GM04504 (cell line): ENCODE measurements at regions not wholly inside any gene's neighbourhood (a gene's known extent, or its start where the extent isn't known, plus 50 kb on each side); places are given as distances from the start of the nearest gene placed in this dataset.

Source experiments
- DNase-seq: peaks from one replicate; pipeline ENCODE4 v3.0.0-alpha.2; 2012; ENCODE audit warnings: low read depth

DNA sequence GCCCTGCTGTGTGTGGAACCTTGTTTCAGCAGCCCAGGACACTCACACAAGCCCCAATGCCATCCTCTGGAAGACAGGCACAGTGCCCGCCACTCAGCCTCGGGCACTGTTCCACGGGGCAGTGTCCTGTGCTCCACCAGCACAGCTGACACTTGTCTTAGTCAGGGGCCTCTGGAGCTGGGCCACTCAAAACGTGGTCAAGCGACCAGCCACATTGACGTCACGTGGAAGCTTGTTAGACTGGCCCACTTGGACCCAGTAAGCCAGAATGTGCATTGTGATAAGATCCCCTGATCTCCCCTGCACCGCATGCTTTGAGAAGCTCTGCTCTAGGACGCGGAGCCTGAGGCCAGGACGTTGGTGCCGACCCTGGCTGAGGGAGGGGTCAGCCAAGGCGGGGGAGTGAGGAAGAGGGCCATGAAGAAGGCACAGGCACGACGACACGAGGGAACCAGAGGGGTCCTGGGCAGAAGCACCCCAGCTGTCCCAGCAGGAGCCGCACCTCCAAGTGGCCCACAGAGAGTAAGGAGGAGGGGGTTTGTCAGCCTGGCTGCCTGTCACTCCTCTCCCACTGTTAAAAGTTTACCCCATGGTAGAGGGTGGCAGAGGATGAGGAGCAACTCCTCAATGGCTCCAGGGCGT, 64.6 kb downstream of the LINC01488 start:
- no peak for DNase-seq

DNA sequence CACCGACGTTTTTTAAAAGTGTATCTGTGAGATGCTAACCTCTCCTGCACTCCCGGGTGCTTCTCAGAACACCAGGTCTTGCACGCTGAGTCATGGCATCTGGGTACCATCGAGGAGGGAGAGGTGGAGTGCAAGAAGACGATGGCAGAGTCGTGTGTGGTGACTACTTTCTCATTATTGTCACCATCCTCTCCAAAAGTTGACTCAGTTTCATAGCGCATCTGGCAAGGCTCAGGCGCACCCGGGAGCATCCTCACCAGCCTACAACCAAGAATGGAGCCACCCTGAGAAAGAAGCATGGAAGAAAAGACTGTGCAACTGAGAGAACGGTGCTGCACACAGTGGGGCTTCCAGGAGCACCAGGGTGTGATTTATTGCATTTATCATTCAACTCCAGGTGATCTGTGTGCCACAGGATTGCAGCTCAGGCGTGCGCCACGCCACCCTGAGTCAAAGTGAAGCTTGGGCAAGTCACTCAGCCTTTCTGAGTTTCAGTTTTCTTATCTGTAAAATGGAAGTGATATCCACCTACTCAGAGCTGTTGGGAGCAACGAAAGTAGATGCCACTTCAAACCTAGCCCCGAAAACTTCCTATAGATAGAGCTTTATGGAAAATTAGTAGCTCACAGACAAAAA, 65.4 kb downstream of the LINC01488 start:
- DNase-seq, result no peak

DNA sequence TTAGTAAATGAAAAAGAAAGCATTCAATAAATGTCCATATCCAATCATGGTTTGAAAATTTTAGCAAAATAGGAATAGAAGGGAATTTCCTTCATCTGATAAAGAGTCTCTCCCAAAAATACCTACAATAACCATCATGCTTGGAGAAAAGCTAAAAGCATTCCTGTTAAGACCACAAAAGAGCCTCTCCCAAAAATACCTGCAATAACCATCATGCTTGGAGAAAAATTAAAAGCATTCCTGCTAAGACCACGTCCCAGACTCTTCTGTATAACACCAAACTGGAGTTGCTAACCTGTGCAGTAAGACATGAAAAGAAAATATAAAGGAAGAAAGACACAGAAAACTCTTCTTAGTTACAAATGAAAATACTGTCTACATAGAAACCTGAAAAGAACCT, 69.4 kb downstream of the LINC01488 start:
- no peak for DNase-seq

DNA sequence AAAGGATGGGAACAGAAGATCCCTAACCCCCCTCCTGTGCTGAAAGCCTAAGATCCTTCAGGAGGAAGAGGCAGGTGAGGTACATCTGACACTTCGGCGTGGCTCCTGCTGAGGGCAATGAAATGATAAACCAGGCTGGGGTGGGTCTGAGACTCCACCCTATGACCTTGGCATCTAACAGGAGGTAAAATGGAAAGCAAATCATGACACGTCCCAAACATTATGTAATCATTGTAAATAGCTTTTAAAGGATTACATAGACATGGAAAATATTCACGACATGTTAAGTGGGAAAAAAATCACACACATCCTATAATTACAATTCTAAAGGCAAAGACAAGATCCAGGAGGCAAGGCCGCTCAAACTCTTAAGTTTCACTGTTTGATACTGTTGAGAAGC, 70.5 kb downstream of the LINC01488 start:
- DNase-seq, result no peak

DNA sequence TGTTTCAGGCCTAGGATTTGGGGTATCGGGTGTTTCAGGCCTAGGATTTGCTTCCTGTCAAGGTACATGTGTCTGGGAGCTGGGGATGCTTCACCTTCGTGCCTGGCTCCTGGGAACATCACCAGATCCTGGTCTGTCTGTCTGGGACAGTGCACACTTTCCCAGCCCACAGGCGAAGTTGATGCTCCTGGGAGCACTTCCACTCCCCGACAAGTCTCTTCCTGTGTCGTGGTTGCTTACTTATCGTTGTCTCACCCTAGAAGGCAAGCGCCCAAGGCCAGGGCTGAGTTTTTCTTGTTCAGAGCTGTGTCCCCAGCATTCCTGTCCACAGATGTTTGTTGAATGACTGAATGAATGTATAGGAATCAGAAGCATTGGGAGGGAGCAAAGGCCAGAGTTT, 71.5 kb downstream of the LINC01488 start:
- no peak for DNase-seq

DNA sequence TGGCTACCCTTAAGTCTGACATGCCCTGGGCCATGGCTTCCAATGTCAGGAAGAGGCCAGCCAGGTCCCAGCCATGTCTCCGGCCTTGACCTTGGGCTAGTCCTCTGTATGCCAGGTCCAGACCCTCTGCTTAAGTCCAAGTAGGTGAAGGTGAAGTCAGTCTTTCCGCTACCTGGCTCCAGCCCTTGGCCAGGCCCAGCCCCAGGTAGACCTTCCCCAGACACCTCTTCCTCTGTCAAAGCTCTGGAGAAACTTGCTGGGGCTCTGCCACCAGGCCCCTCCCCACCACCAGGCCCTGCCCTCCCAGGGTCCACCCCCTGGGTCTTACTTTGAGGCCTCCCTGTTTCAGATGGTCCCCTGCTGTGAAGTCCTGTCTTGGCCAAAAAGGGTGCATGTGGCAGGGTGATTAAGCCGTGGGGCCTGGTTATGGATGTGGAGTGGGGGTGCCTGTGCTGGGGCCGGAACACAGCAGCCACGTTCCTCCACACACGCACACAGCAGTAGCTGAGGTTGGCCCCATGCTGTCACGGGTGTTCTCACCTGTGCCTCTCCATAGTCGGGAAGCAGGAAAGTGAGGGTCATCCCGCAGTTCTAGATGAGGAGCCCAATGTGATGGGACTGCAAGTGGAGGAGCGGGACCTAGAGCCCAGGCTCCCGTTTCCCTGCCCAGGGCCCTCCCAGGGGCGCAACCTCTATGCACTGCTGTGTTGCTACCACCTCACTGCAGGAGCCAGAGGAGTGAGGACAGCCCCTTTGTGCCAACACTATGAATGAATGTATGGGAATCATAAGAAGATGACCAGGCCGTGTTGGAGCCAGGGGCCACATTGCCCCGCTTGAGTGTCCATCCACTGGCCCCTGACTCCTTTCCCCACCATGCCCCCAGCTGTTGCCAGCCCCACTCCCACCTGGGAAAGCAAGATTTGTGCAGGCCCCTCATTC, 72.2 kb downstream of the LINC01488 start:
- DNase-seq, result no peak

DNA sequence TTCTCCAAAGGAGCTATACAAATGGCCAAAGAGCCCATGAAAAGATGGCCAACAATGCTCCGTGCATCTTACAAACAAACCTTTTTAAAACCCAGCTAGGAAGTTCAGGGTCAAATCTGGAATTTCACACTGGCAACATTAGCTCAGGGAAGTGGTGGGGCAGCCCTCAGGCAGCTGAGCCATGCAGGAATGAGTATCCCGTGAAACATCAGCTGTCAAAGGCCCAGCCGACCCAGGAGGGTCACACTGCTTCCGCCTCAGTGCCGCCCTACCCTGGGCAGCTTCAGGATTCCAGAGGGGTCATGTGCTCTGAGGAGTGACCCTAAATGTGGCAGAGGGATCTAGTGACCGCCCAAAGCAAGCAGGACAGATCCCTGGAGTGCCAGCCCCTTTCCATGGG, 73.4 kb downstream of the LINC01488 start:
- DNase-seq, result no peak

DNA sequence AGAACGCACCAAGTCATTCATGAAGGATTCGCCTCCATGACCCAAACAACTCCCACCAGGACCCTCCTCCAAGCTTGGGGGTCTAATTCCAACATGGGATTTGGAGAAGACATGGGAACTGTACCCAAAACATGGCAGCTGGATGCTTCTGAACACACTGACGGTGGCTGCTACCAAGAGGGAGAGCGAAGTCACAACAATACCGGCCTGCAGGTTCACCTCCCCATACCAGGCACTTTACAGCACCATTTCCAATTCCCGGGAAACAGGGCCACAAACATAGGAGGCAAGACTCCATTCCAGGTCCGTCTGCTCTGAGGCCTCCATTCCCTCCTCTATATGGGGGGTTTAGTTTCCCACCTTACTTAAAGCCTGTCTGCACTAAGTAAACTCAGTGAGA, 75.8 kb downstream of the LINC01488 start:
- DNase-seq, result no peak

DNA sequence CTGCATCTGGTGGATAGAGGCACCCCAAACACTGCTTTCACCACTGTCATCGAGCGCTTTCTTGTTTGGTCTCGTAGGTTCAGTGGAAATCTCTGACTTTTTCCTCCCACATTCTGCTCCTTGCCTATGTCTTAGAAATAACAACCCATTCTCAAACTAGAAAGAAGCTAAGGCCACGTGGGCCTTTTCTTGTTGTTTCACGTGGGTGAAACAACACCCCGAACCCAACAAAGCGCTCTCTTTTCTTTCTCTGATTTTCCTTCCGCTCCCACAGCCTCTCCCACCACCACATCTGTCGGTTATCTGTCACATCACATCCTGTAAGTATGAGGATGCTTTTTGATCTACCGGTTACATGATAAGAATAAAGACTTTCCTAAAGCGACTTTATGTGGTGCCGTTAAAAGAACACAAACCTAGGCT, 77.1 kb downstream of the LINC01488 start:
- DNase-seq, result no peak

DNA sequence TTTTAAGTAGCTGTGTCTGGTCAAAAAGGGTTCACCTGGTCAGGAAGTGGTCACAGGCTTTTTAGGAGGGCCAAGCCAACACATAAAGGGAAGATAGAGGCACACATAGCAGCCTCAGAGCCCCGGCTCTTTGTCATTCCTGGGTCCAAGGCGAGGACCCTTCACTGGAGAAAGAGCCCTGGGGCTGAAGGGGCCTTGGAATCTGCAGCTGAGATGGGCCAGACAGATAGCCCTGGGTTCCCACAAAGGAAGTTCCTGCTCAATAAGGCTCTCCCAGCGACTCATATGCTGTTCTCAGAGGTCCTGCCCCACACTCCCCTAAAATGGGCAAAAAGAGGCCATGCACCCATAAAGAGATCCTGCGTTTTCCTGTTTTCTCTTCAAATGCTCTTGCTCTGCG, 77.7 kb downstream of the LINC01488 start:
- no peak for DNase-seq

DNA sequence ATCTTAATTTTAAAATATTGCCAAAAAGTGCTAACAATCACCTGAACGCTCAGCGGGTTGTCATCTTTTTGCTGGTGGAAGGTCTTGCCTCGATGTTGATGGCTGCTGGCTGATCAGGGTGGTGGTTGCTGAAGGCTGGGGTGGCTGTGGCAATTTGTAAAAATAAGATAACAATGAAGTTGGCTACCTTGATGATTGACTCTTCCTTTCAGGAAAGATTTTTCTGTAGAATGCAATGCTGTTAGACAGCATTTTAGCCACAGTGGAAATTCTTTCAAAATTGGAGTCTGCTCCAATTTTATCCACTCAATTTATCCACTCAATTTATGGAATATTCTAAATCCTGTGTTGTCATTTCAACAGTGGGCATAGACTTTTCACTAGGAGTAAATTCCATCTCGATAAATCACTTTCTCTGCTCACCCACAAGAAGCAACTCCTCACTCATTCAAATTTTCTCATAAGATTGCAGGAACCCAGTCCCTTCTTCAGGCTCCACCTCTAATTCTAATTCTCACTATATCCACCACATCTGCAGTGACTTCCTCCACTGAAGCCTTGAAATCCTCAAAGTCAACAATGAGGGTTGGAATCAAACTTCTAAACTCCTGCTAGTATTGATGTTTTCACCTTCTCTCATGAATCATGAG, 78.8 kb downstream of the LINC01488 start:
- no peak for DNase-seq

DNA sequence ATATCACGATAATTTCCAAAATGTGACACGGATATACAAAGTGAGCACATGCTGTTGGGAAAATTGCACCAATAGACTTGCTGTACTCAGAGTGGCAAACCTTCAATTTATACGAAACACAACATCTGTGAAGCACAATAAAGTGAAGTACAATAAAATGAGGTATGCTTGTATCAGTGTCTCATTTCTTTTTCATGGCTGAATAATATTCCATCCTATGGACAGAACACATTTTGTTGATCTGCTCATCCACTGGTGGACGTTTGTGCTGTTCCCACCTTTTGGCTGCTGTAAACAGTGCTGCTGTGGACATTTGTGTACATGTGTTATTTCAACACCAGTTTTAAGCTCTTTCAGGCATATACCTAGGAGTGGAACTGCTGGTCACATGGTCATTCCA, 78.7 kb upstream of the CCND1 start:
- no peak for DNase-seq

DNA sequence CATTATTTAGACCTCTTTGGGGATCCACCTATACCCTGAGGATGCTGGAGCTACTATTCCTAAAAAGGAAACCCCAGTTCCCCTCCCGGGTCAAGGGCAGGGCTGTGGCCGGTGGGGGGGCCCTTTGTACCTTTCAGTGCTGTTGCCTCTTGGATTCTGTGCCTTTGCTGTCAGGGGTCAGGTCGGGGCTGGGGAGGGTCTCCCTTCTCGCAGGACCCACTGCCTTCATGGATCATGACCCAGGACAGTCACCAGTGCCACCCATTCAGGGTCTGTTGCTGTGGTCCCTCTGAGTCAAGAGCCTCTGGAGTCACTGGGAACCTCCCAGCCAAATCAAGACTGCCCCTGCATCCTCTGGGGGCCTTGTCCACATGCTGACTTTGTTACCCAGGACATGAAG, 78.1 kb upstream of the CCND1 start:
- DNase-seq, result no peak

DNA sequence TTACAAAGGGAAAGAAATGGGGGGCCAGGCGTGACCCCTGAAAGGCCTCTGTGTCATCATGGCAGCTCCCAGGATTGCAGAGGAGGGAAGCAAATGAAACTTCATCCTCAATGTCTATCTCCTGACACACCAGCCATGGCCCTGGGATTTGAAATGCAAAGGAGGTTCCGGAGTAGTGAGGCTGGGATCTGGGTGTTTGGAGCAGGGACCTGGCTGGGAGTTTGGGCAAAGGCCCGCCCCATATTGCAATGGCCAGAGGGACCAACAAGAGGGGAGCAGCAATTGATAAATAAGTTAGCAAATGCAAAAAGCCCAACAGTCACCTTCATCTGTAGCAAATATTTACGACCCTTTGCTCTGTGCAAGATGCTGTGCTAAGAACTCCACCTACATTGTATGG, 77.7 kb upstream of the CCND1 start:
- DNase-seq, result no peak

DNA sequence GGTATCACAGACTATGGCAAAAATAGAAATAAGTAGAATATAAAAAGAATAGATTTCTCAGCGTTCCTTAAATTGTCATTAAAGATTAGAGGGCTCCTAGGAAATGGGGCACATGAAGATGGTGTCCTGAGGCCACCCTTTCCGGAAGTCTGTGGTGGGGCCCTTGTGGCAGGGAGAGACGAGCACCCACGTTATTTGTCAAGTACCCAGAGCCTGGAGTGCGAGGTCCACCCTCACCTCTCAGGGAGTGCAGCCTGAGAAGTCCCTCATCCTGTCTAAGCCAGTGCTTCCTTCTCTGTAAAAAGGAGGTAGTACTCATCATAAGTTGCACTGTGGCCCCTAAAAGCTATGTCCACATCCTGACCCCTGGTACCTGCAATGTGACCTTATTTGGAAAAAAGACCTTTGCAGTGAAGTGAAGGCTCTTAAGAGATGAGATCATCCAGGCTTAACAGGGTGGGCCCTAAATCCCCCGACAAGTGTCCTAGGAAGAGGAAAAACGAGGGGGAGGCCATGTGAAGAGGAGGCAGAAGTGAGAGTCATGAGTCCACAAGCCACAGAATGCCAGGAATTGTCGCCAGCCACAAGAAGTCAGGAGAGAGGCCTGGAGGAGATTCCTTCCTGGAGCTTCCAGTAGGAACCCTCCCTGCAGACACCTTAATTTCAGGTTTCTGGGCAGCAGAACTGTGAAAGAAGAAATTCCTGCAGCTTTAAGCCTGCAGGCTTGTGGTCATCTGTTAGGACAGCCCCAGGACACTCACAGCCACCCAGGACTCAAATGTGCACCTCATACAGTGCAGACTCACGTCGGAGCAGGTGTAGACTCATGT, 76.8 kb upstream of the CCND1 start:
- DNase-seq, result no peak

DNA sequence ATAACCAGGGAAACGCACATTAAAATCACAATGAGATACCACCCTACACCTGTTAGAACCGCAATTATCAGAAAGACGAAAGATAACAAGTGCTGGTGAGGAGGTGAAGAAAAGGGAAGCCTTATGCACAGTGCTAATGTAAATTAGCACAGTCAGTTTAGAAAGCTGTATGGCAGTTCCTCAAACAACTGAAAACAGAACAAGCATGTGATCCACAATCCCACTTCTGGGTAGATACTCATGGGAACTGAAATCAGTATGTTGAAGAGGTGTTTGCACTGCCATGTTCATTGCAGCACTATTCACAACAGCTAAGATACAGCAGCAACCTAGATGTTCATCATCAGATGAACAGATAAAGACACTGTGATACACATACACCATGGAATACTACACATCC, 75.0 kb upstream of the CCND1 start:
- no peak for DNase-seq

DNA sequence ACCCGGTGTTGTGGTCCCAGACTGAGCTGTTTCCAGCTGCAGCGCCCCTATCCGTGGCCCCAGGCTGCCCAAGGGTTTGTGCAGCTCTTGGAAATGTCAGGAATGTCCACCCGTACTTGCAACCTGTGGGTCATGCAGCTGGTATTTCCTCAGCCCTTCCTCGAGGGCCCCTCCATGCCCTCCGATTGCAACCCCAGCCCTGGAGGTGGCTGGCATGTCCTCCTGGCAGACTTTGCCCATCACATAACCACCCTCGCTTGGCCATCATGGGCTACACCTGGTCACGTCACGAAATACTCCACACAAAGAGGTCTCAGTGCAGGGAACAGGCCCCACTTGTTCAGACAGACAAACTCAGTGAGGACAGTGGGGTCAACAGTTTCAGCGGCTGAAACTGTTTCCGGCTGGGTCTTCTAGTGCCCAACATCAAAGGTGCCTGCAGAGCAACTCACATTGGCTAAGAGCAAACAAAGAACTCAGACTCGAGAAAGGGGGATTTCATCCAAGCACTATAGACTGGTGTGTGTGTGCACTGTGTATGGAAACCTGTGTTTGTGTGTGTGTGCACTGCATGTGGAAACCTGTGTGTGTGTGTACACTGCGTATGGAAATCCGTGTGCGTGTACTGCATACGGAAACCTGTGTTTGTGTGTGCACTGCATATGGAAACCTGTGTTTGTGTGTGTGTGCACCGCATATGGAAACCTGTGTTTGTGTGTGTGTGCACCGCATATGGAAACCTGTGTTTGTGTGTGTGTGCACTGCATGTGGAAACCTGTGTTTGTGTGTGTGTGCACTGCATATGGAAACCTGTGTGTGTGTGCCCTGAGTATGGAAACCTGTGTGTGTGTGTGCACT, 72.8 kb upstream of the CCND1 start:
- DNase-seq, result no peak

DNA sequence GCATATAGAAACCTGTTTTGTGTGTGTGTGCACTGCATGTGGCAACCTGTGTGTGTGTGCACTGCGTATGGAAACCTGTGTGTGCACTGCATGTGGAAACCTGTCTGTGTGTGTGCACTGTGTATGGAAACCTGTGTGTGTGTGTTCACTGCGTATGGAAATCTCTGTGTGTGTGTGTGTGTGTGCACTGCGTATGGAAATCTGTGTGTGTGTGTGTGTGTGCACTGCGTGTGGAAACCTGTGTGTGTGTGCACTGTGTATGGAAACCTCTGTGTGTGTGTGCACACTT, 72.2 kb upstream of the CCND1 start:
- no peak for DNase-seq

DNA sequence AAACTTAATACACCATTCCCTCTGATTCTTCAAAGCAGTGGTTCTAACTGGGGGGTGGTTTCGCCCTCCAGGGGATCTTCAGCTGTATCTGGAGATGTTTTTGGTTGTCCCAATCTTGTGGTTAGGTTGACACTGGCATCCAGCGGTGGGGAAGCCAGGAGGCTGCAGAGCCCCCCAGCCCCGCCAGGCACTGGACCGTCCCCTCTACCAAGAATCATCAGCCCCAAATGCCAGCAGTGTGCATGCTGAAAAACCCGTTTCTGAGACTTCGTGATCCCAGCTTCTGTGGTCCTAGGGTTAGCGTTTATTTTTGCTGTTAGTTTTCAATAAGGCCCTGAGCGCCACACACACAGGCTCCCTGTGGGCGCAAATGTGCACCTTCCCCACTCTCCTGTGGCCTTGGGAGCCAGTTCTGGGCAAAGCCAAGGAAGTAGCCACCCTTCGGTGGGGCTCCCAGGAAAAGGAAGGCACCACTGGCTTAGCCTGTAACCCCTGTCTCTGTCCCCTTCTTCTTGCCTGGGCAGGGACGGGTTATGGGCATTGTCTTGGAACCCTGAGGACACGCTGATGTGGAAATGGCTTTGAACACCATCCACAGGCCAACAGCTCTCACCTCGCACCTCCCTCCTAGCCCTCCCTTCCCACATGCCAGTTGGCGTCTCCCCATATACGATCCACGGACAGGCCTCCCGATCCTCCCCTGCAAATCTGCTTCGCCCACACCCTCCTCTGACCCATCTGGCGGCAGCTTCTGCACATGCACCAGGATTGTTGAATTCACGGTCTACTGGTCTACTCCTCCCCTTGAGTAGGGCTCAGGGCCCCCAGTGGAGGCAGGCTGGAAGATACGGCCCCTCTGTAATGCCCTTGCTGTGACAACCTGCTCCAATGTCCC, 71.4 kb upstream of the CCND1 start:
- DNase-seq, result no peak
